ENCODE measurements at regions not wholly inside any gene's neighbourhood (a gene's known extent, or its start where the extent isn't known, plus 50 kb on each side); places are given as distances from the start of the nearest gene placed in this dataset.

GRCh38 chr7:56474271-56474670 is 358.1 kb upstream of the NUPR2 start:
- TF ChIP-seq CTCF (IDR thresholded peaks at IDR 0.05; ENCODE audit: low read length) (no peak), EZH2phosphoT487 (IDR thresholded peaks at IDR 0.05; ENCODE audit: low read length) (no peak)

All from MM.1S (cell line).